Ovary (tissue), 3 donors: ENCODE measurements at regions not wholly inside any gene's neighbourhood (a gene's known extent, or its start where the extent isn't known, plus 50 kb on each side); places are given as distances from the start of the nearest gene placed in this dataset.

Source experiments
- CTCF ChIP-seq, 3 donors: fragments of 450-650 bp in 2 of 3; fragments of 200-600 bp in 1 of 3; IDR thresholded peaks; one replicate each; pipeline versions ENCODE4 v1.5.1 to v1.8.0; 2016 to 2022; ENCODE audit warnings: antibody characterized with exemption in 3 of 3, mild to moderate bottlenecking in 1 of 3
- EP300 ChIP-seq: sonication (generic); formaldehyde crosslinking; IDR thresholded peaks from one replicate; pipeline ENCODE4 v1.6.1; 2017; ENCODE audit warnings: antibody characterized with exemption
- POLR2A ChIP-seq: fragments of 450-650 bp; IDR thresholded peaks from one replicate; pipeline ENCODE4 v1.6.1; 2017; ENCODE audit warnings: antibody characterized with exemption, mild to moderate bottlenecking, moderate library complexity
- donor health status: DM: no; HTN: no; CAD: no.

GRCh38 chr3:162597226-162597625 is 1100.6 kb downstream of the OTOL1 start:
- TF ChIP-seq EP300, result no peak
- TF ChIP-seq POLR2A, result no peak
- TF ChIP-seq CTCF (IDR thresholded peaks at IDR 0.05), result no peak
